HG03521 (cell line): ENCODE measurements at regions not wholly inside any gene's neighbourhood (a gene's known extent, or its start where the extent isn't known, plus 50 kb on each side); places are given as distances from the start of the nearest gene placed in this dataset.

ENCODE experiments used
- ATAC-seq: cut with Tn5 transposase; IDR thresholded peaks from one replicate; pipeline ENCODE4 v1.9.1; 2021; ENCODE audit warnings: mild to moderate bottlenecking, moderate library complexity; ENCODE audit not compliant: unreplicated experiment

- ATAC-seq: no peak
Observed at GRCh38 chr15:62431817-62432216, 266.7 kb upstream of the C2CD4B start.

- ATAC-seq: no peak
Observed at GRCh38 chr15:62432702-62433398, 267.8 kb upstream of the C2CD4B start.

- ATAC-seq: no peak
Observed at GRCh38 chr15:62436235-62436634, 271.1 kb upstream of the C2CD4B start.

GRCh38 chr15:62437753-62438152 is 272.7 kb upstream of the C2CD4B start:
- no peak for ATAC-seq

- no peak for ATAC-seq
Observed at GRCh38 chr15:62439543-62440016, 274.5 kb upstream of the C2CD4B start.

- no peak for ATAC-seq
Observed at GRCh38 chr15:62440362-62441105, 275.4 kb upstream of the C2CD4B start.

- no peak for ATAC-seq
Observed at GRCh38 chr15:62444104-62445022, 279.3 kb upstream of the C2CD4B start.

GRCh38 chr15:62445244-62445643 is 280.2 kb upstream of the C2CD4B start:
- no peak for ATAC-seq

GRCh38 chr15:62446984-62447383 is 281.9 kb upstream of the C2CD4B start:
- ATAC-seq: no peak

GRCh38 chr15:62447742-62448141 is 282.7 kb upstream of the C2CD4B start:
- ATAC-seq: no peak

- no peak for ATAC-seq
Observed at GRCh38 chr15:62449638-62450037, 284.6 kb upstream of the C2CD4B start.

GRCh38 chr15:62450061-62450460 is 285.0 kb upstream of the C2CD4B start:
- no peak for ATAC-seq

- no peak for ATAC-seq
Observed at GRCh38 chr15:62452026-62452425, 286.9 kb upstream of the C2CD4B start.

- ATAC-seq: no peak
Observed at GRCh38 chr15:62452667-62453066, 287.6 kb upstream of the C2CD4B start.

GRCh38 chr15:62453375-62453774 is 288.3 kb upstream of the C2CD4B start:
- no peak for ATAC-seq

- ATAC-seq: no peak
Observed at GRCh38 chr15:62453981-62454380, 288.9 kb upstream of the C2CD4B start.

- ATAC-seq: no peak
Observed at GRCh38 chr15:62454567-62455172, 289.6 kb upstream of the C2CD4B start.

GRCh38 chr15:62455441-62455921 is 290.4 kb upstream of the C2CD4B start:
- ATAC-seq: no peak

GRCh38 chr15:62456011-62456920 is 291.2 kb upstream of the C2CD4B start:
- no peak for ATAC-seq

GRCh38 chr15:62457100-62457499 is 292.0 kb upstream of the C2CD4B start:
- ATAC-seq: no peak
